ENCODE measurements at regions not wholly inside any gene's neighbourhood (a gene's known extent, or its start where the extent isn't known, plus 50 kb on each side); places are given as distances from the start of the nearest gene placed in this dataset.

- no peak for DNase-seq
- intact Hi-C loops (cut with DNase I): no loop called here
Measured at GRCh38 chr22:49236541-49237075, 591.1 kb downstream of the BRD1 start.

GRCh38 chr22:49235463-49236300 lies 592.0 kb downstream of the BRD1 start:
- Histone ChIP-seq H3K4me1 (no peaks in the 10 kb centered on the region), H3K27me3 (peaks cover 0 to 42% (median 0%) of the 10 kb centered on the region in 4 donors), H3K9me3 (no peaks in the 10 kb centered on the region), H3K27ac (no peak overlapping the region), H3K36me3 (no peaks in the 10 kb centered on the region), H3K4me3 (no peak overlapping the region)
- intact Hi-C loops (cut with DNase I): no loop called here
- no peak for TF ChIP-seq POLR2A (IDR thresholded peaks at IDR 0.05)
- TF ChIP-seq CTCF (IDR thresholded peaks at IDR 0.05): no peak
- 43 to 57% methylated on average over 8 to 11 of the region's 13 CpGs for WGBS, 2 donors
- no peak for DNase-seq

More at GRCh38 chr22:49236541-49237075, 591.1 kb downstream of the BRD1 start:
- H3K36me3 ChIP-seq: no peaks in the 10 kb centered on the region
- H3K4me3 ChIP-seq: no peak overlapping the region
- H3K27me3 ChIP-seq: peaks cover 0 to 42% (median 0%) of the 10 kb centered on the region in 4 donors
- H3K9me3 ChIP-seq: no peaks in the 10 kb centered on the region
- no peaks in the 10 kb centered on the region for H3K4me1 ChIP-seq
- H3K27ac ChIP-seq: no peak overlapping the region
- TF ChIP-seq CTCF (IDR thresholded peaks at IDR 0.05) (no peak), POLR2A (IDR thresholded peaks at IDR 0.05) (no peak)
- 62 to 70% methylated on average over 3 to 6 of the region's 11 CpGs for WGBS, 2 donors

GRCh38 chr22:49234459-49234858 lies 593.2 kb downstream of the BRD1 start:
- no CpG with 5 or more reads among the region's 3 CpGs for WGBS, 2 donors
- Histone ChIP-seq H3K27me3 (peaks cover 0 to 36% (median 0%) of the 10 kb centered on the region in 4 donors), H3K9me3 (no peaks in the 10 kb centered on the region), H3K4me3 (no peak overlapping the region), H3K36me3 (no peaks in the 10 kb centered on the region), H3K27ac (no peak overlapping the region), H3K4me1 (no peaks in the 10 kb centered on the region)
- intact Hi-C loops (cut with DNase I): no loop called here
- DNase-seq: no peak
- TF ChIP-seq CTCF (IDR thresholded peaks at IDR 0.05) (no peak), POLR2A (IDR thresholded peaks at IDR 0.05) (no peak)

GRCh38 chr22:49233507-49234100 lies 594.1 kb downstream of the BRD1 start:
- Histone ChIP-seq H3K27ac (no peak overlapping the region), H3K36me3 (no peaks in the 10 kb centered on the region), H3K4me1 (no peaks in the 10 kb centered on the region), H3K9me3 (no peaks in the 10 kb centered on the region), H3K4me3 (no peak overlapping the region), H3K27me3 (peaks cover 0 to 29% (median 0%) of the 10 kb centered on the region in 4 donors)
- no peak for DNase-seq
- TF ChIP-seq POLR2A (IDR thresholded peaks at IDR 0.05): no peak
- WGBS, 2 donors: 64 to 65% methylated on average over 15 to 16 of the region's 16 CpGs
- intact Hi-C loops (cut with DNase I): no loop called here

GRCh38 chr22:49232319-49233067 lies 595.2 kb downstream of the BRD1 start:
- intact Hi-C loops (cut with DNase I): no loop called here
- H3K27ac ChIP-seq: no peak overlapping the region
- H3K36me3 ChIP-seq: no peaks in the 10 kb centered on the region
- H3K4me3 ChIP-seq: no peak overlapping the region
- H3K4me1 ChIP-seq: no peaks in the 10 kb centered on the region
- H3K27me3 ChIP-seq: peaks cover 0 to 25% (median 0%) of the 10 kb centered on the region in 4 donors
- TF ChIP-seq CTCF (IDR thresholded peaks at IDR 0.05): no peak
- TF ChIP-seq POLR2A (IDR thresholded peaks at IDR 0.05): no peak
- H3K9me3 ChIP-seq: no peaks in the 10 kb centered on the region
- DNase-seq: no peak
- WGBS, 2 donors: 50 to 74% methylated on average over 10 to 20 of the region's 23 CpGs

All from esophagus squamous epithelium (tissue), 5 donors.